Gastrocnemius medialis (tissue), 4 donors: ENCODE measurements at regions not wholly inside any gene's neighbourhood (a gene's known extent, or its start where the extent isn't known, plus 50 kb on each side); places are given as distances from the start of the nearest gene placed in this dataset.

Experiments used
- POLR2A ChIP-seq, 2 donors: fragments of 450-650 bp; IDR thresholded peaks; one replicate each; pipeline ENCODE4 v1.6.1; 2017; ENCODE audit warnings: antibody characterized with exemption in 2 of 2, mild to moderate bottlenecking in 2 of 2, moderate library complexity in 2 of 2
- TF ChIP-seq, protein P1 (sequence below), 5 experiments: fragments of 450-650 bp in 3 of 5; fragments of 200-600 bp in 2 of 5; sonication (generic) in 2 of 5; IDR thresholded peaks in 4 of 5; conservative IDR thresholded peaks in 1 of 5; 1 replicate in 4 of 5; 2 replicates in 1 of 5; pipeline ENCODE4 v1.5.1; 2016 to 2019; ENCODE audit warnings: antibody characterized with exemption in 5 of 5, mild to moderate bottlenecking in 3 of 5, moderate library complexity in 3 of 5

DNA sequence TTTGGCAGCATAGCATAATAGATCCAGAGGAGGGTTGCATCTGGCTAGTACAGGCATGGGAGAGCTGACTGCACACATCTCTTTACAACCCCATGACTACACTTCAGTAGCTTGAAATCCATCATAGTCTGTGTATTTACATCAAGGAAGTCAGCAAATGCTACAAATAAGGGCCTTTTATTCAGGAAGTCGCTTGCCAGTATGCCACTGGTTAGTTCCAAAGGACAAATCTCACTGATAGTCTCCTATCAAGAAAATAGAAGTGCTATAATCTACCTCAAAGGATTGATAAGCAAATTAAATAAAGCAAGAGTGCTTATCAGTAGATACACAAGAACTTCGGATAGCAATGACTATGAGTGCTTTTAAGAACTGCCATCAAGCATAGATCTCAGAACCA lies 112.7 kb downstream of the KLF12 start:
- no peak for TF ChIP-seq POLR2A (IDR thresholded peaks at IDR 0.05)
- TF ChIP-seq, protein P1, sequence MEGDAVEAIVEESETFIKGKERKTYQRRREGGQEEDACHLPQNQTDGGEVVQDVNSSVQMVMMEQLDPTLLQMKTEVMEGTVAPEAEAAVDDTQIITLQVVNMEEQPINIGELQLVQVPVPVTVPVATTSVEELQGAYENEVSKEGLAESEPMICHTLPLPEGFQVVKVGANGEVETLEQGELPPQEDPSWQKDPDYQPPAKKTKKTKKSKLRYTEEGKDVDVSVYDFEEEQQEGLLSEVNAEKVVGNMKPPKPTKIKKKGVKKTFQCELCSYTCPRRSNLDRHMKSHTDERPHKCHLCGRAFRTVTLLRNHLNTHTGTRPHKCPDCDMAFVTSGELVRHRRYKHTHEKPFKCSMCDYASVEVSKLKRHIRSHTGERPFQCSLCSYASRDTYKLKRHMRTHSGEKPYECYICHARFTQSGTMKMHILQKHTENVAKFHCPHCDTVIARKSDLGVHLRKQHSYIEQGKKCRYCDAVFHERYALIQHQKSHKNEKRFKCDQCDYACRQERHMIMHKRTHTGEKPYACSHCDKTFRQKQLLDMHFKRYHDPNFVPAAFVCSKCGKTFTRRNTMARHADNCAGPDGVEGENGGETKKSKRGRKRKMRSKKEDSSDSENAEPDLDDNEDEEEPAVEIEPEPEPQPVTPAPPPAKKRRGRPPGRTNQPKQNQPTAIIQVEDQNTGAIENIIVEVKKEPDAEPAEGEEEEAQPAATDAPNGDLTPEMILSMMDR (IDR thresholded peaks at IDR 0.05 in 4 of 5, conservative IDR thresholded peaks at IDR 0.05 in 1 of 5): no peak
